ENCODE measurements at regions not wholly inside any gene's neighbourhood (a gene's known extent, or its start where the extent isn't known, plus 50 kb on each side); places are given as distances from the start of the nearest gene placed in this dataset.

- Histone ChIP-seq H3K4me1 (peaks cover 10 to 23% (median 15%) of the 10 kb centered on the region in 4 donors), H3K36me3 (no peaks in the 10 kb centered on the region), H3K27ac (peak overlapping the region in 1 of 4 donors; percentile 28), H3K27me3 (no peaks in the 10 kb centered on the region), H3K4me3 (no peak overlapping the region), H3K9me3 (no peaks in the 10 kb centered on the region)
- WGBS, 2 donors, result 69 to 80% methylated on average over 12 to 13 of the region's 13 CpGs
- ATAC-seq (ENCODE audit: low FRiP score in 2 of 2) (no peak), DNase-seq (no peak)
- TF ChIP-seq CTCF (IDR thresholded peaks at IDR 0.05) (no peak), POLR2AphosphoS5 (IDR thresholded peaks at IDR 0.05) (no peak), POLR2A (IDR thresholded peaks at IDR 0.05) (no peak), EP300 (IDR thresholded peaks at IDR 0.05) (no peak)
Observed at GRCh38 chr6:157768863-157769551, 54.0 kb upstream of the SNX9 start.

- Histone ChIP-seq H3K4me1 (peaks cover 2 to 15% (median 8%) of the 10 kb centered on the region in 4 donors), H3K36me3 (no peaks in the 10 kb centered on the region), H3K27me3 (no peaks in the 10 kb centered on the region), H3K4me3 (no peak overlapping the region), H3K9me3 (no peaks in the 10 kb centered on the region), H3K27ac (peak overlapping the region in 1 of 4 donors; percentile 28)
- no peak for ATAC-seq (ENCODE audit: low FRiP score in 2 of 2)
- no peak for TF ChIP-seq POLR2AphosphoS5 (IDR thresholded peaks at IDR 0.05)
- no peak for TF ChIP-seq EP300 (IDR thresholded peaks at IDR 0.05)
- TF ChIP-seq CTCF (IDR thresholded peaks at IDR 0.05), result no peak
- TF ChIP-seq POLR2A (IDR thresholded peaks at IDR 0.05), result no peak
- DNase-seq, result no peak
- WGBS, 2 donors, result 79 to 80% methylated on average over 10 of the region's 10 CpGs
Observed at GRCh38 chr6:157769776-157770426, 53.1 kb upstream of the SNX9 start.

GRCh38 chr6:157770946-157771345, 52.1 kb upstream of the SNX9 start:
- ATAC-seq (ENCODE audit: low FRiP score in 2 of 2), result no peak
- 88 to 93% methylated on average over 1 of the region's 1 CpG for WGBS, 2 donors
- no peak overlapping the region for H3K4me3 ChIP-seq

GRCh38 chr6:157772820-157773219, 50.2 kb upstream of the SNX9 start:
- peaks cover 0 to 12% (median 6%) of the 10 kb centered on the region in 4 donors for H3K4me1 ChIP-seq
- H3K27me3 ChIP-seq, result no peaks in the 10 kb centered on the region
- WGBS, 2 donors, result 89 to 94% methylated on average over 10 of the region's 10 CpGs
- H3K4me3 ChIP-seq, result no peak overlapping the region
- TF ChIP-seq CTCF (IDR thresholded peaks at IDR 0.05) (no peak), POLR2A (IDR thresholded peaks at IDR 0.05) (no peak), EP300 (IDR thresholded peaks at IDR 0.05) (no peak), POLR2AphosphoS5 (IDR thresholded peaks at IDR 0.05) (no peak)
- H3K27ac ChIP-seq, result no peak overlapping the region
- H3K9me3 ChIP-seq, result no peaks in the 10 kb centered on the region
- H3K36me3 ChIP-seq, result no peaks in the 10 kb centered on the region
- DNase-seq (no peak), ATAC-seq (ENCODE audit: low FRiP score in 2 of 2) (no peak)

More at GRCh38 chr6:157770946-157771345, 52.1 kb upstream of the SNX9 start:
- no peak overlapping the region for H3K27ac ChIP-seq
- H3K9me3 ChIP-seq, result no peaks in the 10 kb centered on the region
- no peaks in the 10 kb centered on the region for H3K36me3 ChIP-seq
- DNase-seq, result no peak
- peaks cover 0 to 12% (median 6%) of the 10 kb centered on the region in 4 donors for H3K4me1 ChIP-seq
- H3K27me3 ChIP-seq, result no peaks in the 10 kb centered on the region
- no peak for TF ChIP-seq POLR2AphosphoS5 (IDR thresholded peaks at IDR 0.05)
- TF ChIP-seq POLR2A (IDR thresholded peaks at IDR 0.05), result no peak
- TF ChIP-seq CTCF (IDR thresholded peaks at IDR 0.05), result no peak
- TF ChIP-seq EP300 (IDR thresholded peaks at IDR 0.05), result no peak

Data from upper lobe of left lung (tissue), 6 donors.